ENCODE measurements at regions not wholly inside any gene's neighbourhood (a gene's known extent, or its start where the extent isn't known, plus 50 kb on each side); places are given as distances from the start of the nearest gene placed in this dataset.
"Not testable (repeated sequence)": the region's sequence is repeated elsewhere in the genome, so short reads cannot be mapped to it uniquely, and the experiment has no call there.

- TF ChIP-seq CTCF, POLR2A (IDR thresholded peaks at IDR 0.05): not testable (repeated sequence)
Observed at GRCh38 chr2:83339942-83340341, 1119.1 kb downstream of the SUCLG1 start.

Data from heart left ventricle (tissue), 13 donors.